ENCODE measurements at regions not wholly inside any gene's neighbourhood (a gene's known extent, or its start where the extent isn't known, plus 50 kb on each side); places are given as distances from the start of the nearest gene placed in this dataset.

DNA sequence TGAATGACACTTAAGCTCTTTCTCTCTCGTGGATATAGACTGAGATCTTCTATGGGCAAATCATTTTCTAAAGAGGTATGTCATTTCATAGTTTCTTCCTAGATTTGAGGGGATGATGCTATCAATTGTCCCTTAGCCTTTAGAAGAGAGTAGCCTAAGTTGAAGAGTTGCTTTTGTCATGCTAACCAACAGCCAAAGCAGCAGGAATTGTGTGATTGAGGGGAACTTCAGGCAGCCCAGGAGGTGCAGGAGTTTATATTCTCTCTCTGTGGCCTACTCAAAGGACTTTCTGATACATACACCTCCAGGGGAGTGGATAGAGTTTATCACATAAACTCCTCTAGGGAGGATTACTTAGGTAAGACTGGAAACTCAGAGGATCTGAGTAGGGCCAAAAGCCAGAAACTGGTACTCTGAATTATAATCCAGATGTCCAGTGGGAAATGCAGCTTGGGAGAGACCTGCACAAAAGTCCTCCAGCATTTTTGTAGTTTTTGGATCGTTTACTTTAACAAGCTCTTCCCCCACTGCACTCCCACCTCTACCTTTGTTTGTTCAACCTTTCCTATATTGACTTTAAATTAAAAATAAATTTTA is 150.7 kb upstream of the CCDC68 start:
- H3K36me3 ChIP-seq (ENCODE audit: insufficient read depth, low read length): no peaks in the 10 kb centered on the region
- no peak overlapping the region for H2AFZ ChIP-seq (ENCODE audit: low read depth, low read length)
- H4K20me1 ChIP-seq (ENCODE audit: insufficient read depth): no peaks in the 10 kb centered on the region
- H3K4me2 ChIP-seq (ENCODE audit: low read length): no peak overlapping the region
- H3K27me3 ChIP-seq (ENCODE audit: insufficient read depth, low read depth, low read length): no peaks in the 10 kb centered on the region
- H3K9me2 ChIP-seq (ENCODE audit: insufficient read depth, low read length): no peaks in the 10 kb centered on the region
- H3K4me3 ChIP-seq (ENCODE audit: low read length): no peak overlapping the region
- H3F3A ChIP-seq (ENCODE audit: insufficient read depth, low read length, poor library complexity, severe bottlenecking): no peaks in the 10 kb centered on the region
- no peak overlapping the region for H3K9ac ChIP-seq (ENCODE audit: low read length)
- no peak overlapping the region for H3K27ac ChIP-seq (ENCODE audit: low read length)
- H3K9me3 ChIP-seq (ENCODE audit: low read length): no peaks in the 10 kb centered on the region
- no peaks in the 10 kb centered on the region for H3K79me2 ChIP-seq (replicated peaks; ENCODE audit: insufficient read depth, low read length)
- TF ChIP-seq, protein P1, sequence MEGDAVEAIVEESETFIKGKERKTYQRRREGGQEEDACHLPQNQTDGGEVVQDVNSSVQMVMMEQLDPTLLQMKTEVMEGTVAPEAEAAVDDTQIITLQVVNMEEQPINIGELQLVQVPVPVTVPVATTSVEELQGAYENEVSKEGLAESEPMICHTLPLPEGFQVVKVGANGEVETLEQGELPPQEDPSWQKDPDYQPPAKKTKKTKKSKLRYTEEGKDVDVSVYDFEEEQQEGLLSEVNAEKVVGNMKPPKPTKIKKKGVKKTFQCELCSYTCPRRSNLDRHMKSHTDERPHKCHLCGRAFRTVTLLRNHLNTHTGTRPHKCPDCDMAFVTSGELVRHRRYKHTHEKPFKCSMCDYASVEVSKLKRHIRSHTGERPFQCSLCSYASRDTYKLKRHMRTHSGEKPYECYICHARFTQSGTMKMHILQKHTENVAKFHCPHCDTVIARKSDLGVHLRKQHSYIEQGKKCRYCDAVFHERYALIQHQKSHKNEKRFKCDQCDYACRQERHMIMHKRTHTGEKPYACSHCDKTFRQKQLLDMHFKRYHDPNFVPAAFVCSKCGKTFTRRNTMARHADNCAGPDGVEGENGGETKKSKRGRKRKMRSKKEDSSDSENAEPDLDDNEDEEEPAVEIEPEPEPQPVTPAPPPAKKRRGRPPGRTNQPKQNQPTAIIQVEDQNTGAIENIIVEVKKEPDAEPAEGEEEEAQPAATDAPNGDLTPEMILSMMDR (IDR thresholded peaks at IDR 0.05; ENCODE audit: poor library complexity, severe bottlenecking): no peak
- TF ChIP-seq RAD21 (conservative IDR thresholded peaks at IDR 0.05) (no peak), TAF1 (IDR thresholded peaks at IDR 0.05; ENCODE audit: low read depth) (no peak), MXI1 (conservative IDR thresholded peaks at IDR 0.05; ENCODE audit: poor library complexity, severe bottlenecking) (no peak), SMC3 (conservative IDR thresholded peaks at IDR 0.05; ENCODE audit: poor library complexity) (no peak), EZH2 (IDR thresholded peaks at IDR 0.05; ENCODE audit: borderline replicate concordance, insufficient read depth, low read length, poor library complexity, severe bottlenecking) (no peak), POLR2AphosphoS5 (IDR thresholded peaks at IDR 0.05) (no peak), EP300 (conservative IDR thresholded peaks at IDR 0.05; ENCODE audit: poor library complexity, severe bottlenecking) (no peak)
- TF ChIP-seq, protein P2, sequence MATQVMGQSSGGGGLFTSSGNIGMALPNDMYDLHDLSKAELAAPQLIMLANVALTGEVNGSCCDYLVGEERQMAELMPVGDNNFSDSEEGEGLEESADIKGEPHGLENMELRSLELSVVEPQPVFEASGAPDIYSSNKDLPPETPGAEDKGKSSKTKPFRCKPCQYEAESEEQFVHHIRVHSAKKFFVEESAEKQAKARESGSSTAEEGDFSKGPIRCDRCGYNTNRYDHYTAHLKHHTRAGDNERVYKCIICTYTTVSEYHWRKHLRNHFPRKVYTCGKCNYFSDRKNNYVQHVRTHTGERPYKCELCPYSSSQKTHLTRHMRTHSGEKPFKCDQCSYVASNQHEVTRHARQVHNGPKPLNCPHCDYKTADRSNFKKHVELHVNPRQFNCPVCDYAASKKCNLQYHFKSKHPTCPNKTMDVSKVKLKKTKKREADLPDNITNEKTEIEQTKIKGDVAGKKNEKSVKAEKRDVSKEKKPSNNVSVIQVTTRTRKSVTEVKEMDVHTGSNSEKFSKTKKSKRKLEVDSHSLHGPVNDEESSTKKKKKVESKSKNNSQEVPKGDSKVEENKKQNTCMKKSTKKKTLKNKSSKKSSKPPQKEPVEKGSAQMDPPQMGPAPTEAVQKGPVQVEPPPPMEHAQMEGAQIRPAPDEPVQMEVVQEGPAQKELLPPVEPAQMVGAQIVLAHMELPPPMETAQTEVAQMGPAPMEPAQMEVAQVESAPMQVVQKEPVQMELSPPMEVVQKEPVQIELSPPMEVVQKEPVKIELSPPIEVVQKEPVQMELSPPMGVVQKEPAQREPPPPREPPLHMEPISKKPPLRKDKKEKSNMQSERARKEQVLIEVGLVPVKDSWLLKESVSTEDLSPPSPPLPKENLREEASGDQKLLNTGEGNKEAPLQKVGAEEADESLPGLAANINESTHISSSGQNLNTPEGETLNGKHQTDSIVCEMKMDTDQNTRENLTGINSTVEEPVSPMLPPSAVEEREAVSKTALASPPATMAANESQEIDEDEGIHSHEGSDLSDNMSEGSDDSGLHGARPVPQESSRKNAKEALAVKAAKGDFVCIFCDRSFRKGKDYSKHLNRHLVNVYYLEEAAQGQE (IDR thresholded peaks at IDR 0.05; ENCODE audit: borderline replicate concordance): no peak

DNA sequence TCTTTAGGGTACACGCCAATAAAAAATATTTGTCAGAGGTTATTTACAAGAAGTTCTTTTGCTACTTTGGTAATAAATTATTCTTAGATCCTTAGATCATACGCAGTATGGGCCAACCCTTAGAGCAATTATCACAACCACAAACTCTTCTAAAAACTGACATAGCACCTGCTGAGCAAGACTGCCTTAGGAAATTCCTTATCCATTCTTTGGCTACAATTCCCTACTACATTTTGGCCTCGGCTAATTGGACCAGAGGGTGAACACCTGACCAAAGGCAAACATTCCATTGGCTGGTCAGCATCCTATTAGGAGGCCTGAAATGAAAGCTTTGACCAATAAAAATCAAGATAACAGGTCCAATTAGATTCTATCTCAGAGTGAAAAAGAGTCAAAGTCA is 147.6 kb upstream of the CCDC68 start:
- no peaks in the 10 kb centered on the region for H3K9me3 ChIP-seq (ENCODE audit: low read length)

More for the DNA sequence above, 147.6 kb upstream of the CCDC68 start:
- H3K79me2 ChIP-seq (replicated peaks; ENCODE audit: insufficient read depth, low read length): no peaks in the 10 kb centered on the region
- no peak overlapping the region for H3K27ac ChIP-seq (ENCODE audit: low read length)
- H3K9ac ChIP-seq (ENCODE audit: low read length): no peak overlapping the region
- TF ChIP-seq SMC3 (conservative IDR thresholded peaks at IDR 0.05; ENCODE audit: poor library complexity): no peak
- no peak for TF ChIP-seq EZH2 (IDR thresholded peaks at IDR 0.05; ENCODE audit: borderline replicate concordance, insufficient read depth, low read length, poor library complexity, severe bottlenecking)
- H3K36me3 ChIP-seq (ENCODE audit: insufficient read depth, low read length): no peaks in the 10 kb centered on the region
- no peaks in the 10 kb centered on the region for H4K20me1 ChIP-seq (ENCODE audit: insufficient read depth)
- H3K9me2 ChIP-seq (ENCODE audit: insufficient read depth, low read length): no peaks in the 10 kb centered on the region
- H3F3A ChIP-seq (ENCODE audit: insufficient read depth, low read length, poor library complexity, severe bottlenecking): no peaks in the 10 kb centered on the region
- H3K4me2 ChIP-seq (ENCODE audit: low read length): no peak overlapping the region
- H3K4me3 ChIP-seq (ENCODE audit: low read length): no peak overlapping the region
- no peak overlapping the region for H2AFZ ChIP-seq (ENCODE audit: low read depth, low read length)
- no peaks in the 10 kb centered on the region for H3K27me3 ChIP-seq (ENCODE audit: insufficient read depth, low read depth, low read length)
